SK-N-MC (cell line): ENCODE measurements at regions not wholly inside any gene's neighbourhood (a gene's known extent, or its start where the extent isn't known, plus 50 kb on each side); places are given as distances from the start of the nearest gene placed in this dataset.

Source experiments
- DNase-seq: peaks from one replicate; pipeline ENCODE4 v3.0.0-alpha.2; 2011; ENCODE audit warnings: low read depth, low spot score
- H3K27ac ChIP-seq: fragments of 200-600 bp; sonication (generic); 2 replicates; pipeline ENCODE4 v1.5.1; 2016; ENCODE audit warnings: mixed run types
- H3K36me3 ChIP-seq: fragments of 200-600 bp; sonication (generic); 2 replicates; pipeline ENCODE4 v1.6.1; 2017; ENCODE audit warnings: antibody characterized with exemption, low read length, mixed read lengths; ENCODE audit not compliant: insufficient read depth
- H3K4me3 ChIP-seq: fragments of 200-600 bp; sonication (generic); 2 replicates; pipeline ENCODE4 v1.5.1; 2016
- H3K9ac ChIP-seq: fragments of 200-600 bp; sonication (generic); 2 replicates; pipeline ENCODE4 v1.8.0; 2017; ENCODE audit warnings: mixed run types, mixed read lengths; ENCODE audit not compliant: insufficient read length
- H3K9me3 ChIP-seq: fragments of 200-600 bp; sonication (generic); 2 replicates; pipeline ENCODE4 v1.6.1; 2017; ENCODE audit warnings: low read depth, mild to moderate bottlenecking, antibody characterized with exemption, low read length, moderate library complexity, mixed read lengths
- EZH2 ChIP-seq: fragments of 200-600 bp; sonication (generic); IDR thresholded peaks from one replicate; pipeline ENCODE4 v1.6.1; 2017; ENCODE audit warnings: antibody characterized with exemption
- FOXP2 ChIP-seq: optimal IDR thresholded peaks from 2 replicates; pipeline ENCODE3; 2011; ENCODE audit warnings: mild to moderate bottlenecking, moderate library complexity; ENCODE audit not compliant: insufficient read depth; ENCODE audit errors: extremely low read length, control extremely low read depth
- POLR2AphosphoS5 ChIP-seq: IDR thresholded peaks from 2 replicates; pipeline ENCODE4 v1.6.1; 2012; ENCODE audit warnings: mild to moderate bottlenecking, low read depth, low read length, borderline replicate concordance

GRCh38 chr10:33556620-33557019, 222.2 kb upstream of the NRP1 start:
- TF ChIP-seq FOXP2 (no peak), EZH2 (no peak), POLR2AphosphoS5 (no peak)
- H3K9me3 ChIP-seq: no peaks in the 10 kb centered on the region
- no peak for DNase-seq
- H3K36me3 ChIP-seq: no peaks in the 10 kb centered on the region
- no peak overlapping the region for H3K27ac ChIP-seq
- H3K4me3 ChIP-seq: no peak overlapping the region
- no peak overlapping the region for H3K9ac ChIP-seq

- H3K4me3 ChIP-seq: no peak overlapping the region
- no peaks in the 10 kb centered on the region for H3K9me3 ChIP-seq
- no peak overlapping the region for H3K9ac ChIP-seq
- DNase-seq: no peak
- no peak overlapping the region for H3K27ac ChIP-seq
- TF ChIP-seq POLR2AphosphoS5 (no peak), FOXP2 (no peak), EZH2 (no peak)
- H3K36me3 ChIP-seq: no peaks in the 10 kb centered on the region
These were observed 221.6 kb upstream of the NRP1 start for GRCh38 chr10:33556103-33556502.

- Histone ChIP-seq H3K9ac (no peak overlapping the region), H3K9me3 (no peaks in the 10 kb centered on the region), H3K27ac (no peak overlapping the region), H3K36me3 (no peaks in the 10 kb centered on the region), H3K4me3 (no peak overlapping the region)
- no peak for TF ChIP-seq FOXP2
- TF ChIP-seq EZH2: no peak
- no peak for TF ChIP-seq POLR2AphosphoS5
- no peak for DNase-seq
These were observed 219.5 kb upstream of the NRP1 start for GRCh38 chr10:33553748-33554571.

GRCh38 chr10:33552290-33552689, 217.8 kb upstream of the NRP1 start:
- TF ChIP-seq FOXP2 (no peak), POLR2AphosphoS5 (no peak), EZH2 (no peak)
- DNase-seq: no peak
- Histone ChIP-seq H3K9me3 (no peaks in the 10 kb centered on the region), H3K27ac (no peak overlapping the region), H3K9ac (no peak overlapping the region), H3K4me3 (no peak overlapping the region), H3K36me3 (no peaks in the 10 kb centered on the region)

- Histone ChIP-seq H3K9ac (no peak overlapping the region), H3K4me3 (no peak overlapping the region), H3K9me3 (no peaks in the 10 kb centered on the region), H3K27ac (no peak overlapping the region), H3K36me3 (no peaks in the 10 kb centered on the region)
- no peak for DNase-seq
- TF ChIP-seq EZH2 (no peak), POLR2AphosphoS5 (no peak), FOXP2 (no peak)
These were observed 216.3 kb upstream of the NRP1 start for GRCh38 chr10:33550811-33551210.

- H3K9me3 ChIP-seq: no peaks in the 10 kb centered on the region
- H3K4me3 ChIP-seq: no peak overlapping the region
- TF ChIP-seq POLR2AphosphoS5 (no peak), EZH2 (no peak), FOXP2 (no peak)
- H3K27ac ChIP-seq: no peak overlapping the region
- no peak for DNase-seq
- no peak overlapping the region for H3K9ac ChIP-seq
- no peaks in the 10 kb centered on the region for H3K36me3 ChIP-seq
These were observed 213.5 kb upstream of the NRP1 start for GRCh38 chr10:33547976-33548375.

- Histone ChIP-seq H3K9me3 (no peaks in the 10 kb centered on the region), H3K36me3 (no peaks in the 10 kb centered on the region), H3K27ac (no peak overlapping the region), H3K4me3 (no peak overlapping the region), H3K9ac (no peak overlapping the region)
- no peak for DNase-seq
- TF ChIP-seq POLR2AphosphoS5: no peak
- TF ChIP-seq FOXP2: no peak
- no peak for TF ChIP-seq EZH2
These were observed 211.6 kb upstream of the NRP1 start for GRCh38 chr10:33546031-33546430.

GRCh38 chr10:33542752-33543505, 208.5 kb upstream of the NRP1 start:
- Histone ChIP-seq H3K9ac (no peak overlapping the region), H3K36me3 (no peaks in the 10 kb centered on the region), H3K9me3 (no peaks in the 10 kb centered on the region), H3K4me3 (no peak overlapping the region), H3K27ac (no peak overlapping the region)
- TF ChIP-seq POLR2AphosphoS5: no peak
- TF ChIP-seq FOXP2: no peak
- no peak for TF ChIP-seq EZH2
- DNase-seq: no peak
